B cell (primary cell): ENCODE measurements at regions not wholly inside any gene's neighbourhood (a gene's known extent, or its start where the extent isn't known, plus 50 kb on each side); places are given as distances from the start of the nearest gene placed in this dataset.

Source experiments
- ATAC-seq: fragments of 200-7000 bp; cut with Tn5 transposase; one replicate; pipeline ENCODE4 v1.10.0; 2021; ENCODE audit warnings: low read depth, mild to moderate bottlenecking, moderate number of reproducible peaks, moderate library complexity
- CTCF ChIA-PET: fragments of 350-600 bp; sonication (Branson Sonifier 250); formaldehyde crosslinking; loops from one replicate; lab custom pipeline; 2021; ENCODE audit warnings: antibody characterized with exemption, inconsistent platforms; lab: Charles Lee
- POLR2A ChIA-PET: fragments of 350-600 bp; sonication (Branson Sonifier 250); formaldehyde crosslinking; loops from one replicate; lab custom pipeline; 2021; ENCODE audit warnings: antibody characterized with exemption; lab: Charles Lee
- DNase-seq: peaks from one replicate; pipeline ENCODE4 v3.0.0; 2013
- H2AFZ ChIP-seq: 2 replicates; pipeline ENCODE4 v1.6.1; 2012; ENCODE audit warnings: mild to moderate bottlenecking, low read depth, low read length; ENCODE audit not compliant: insufficient read depth, poor library complexity, severe bottlenecking
- H3K27ac ChIP-seq, 2 donors: 1 replicate in 1 of 2; 2 replicates in 1 of 2; pipeline ENCODE4 v1.5.1; 2012 to 2013; ENCODE audit warnings: low read length in 2 of 2, mild to moderate bottlenecking in 2 of 2, moderate library complexity in 1 of 2
- H3K27me3 ChIP-seq, 4 experiments: fragments of 200-600 bp in 1 of 4; sonication (generic) in 1 of 4; replicated peaks in 1 of 4; 1 replicate in 2 of 4; 2 replicates in 2 of 4; pipeline versions ENCODE4 v1.6.1 to v1.7.0; 2013 to 2016; ENCODE audit warnings: low read length in 3 of 4, mild to moderate bottlenecking in 2 of 4, mixed read lengths in 1 of 4, moderate library complexity in 1 of 4; ENCODE audit not compliant: insufficient read depth in 4 of 4, control insufficient read depth in 3 of 4; ENCODE audit errors: control extremely low read depth in 1 of 4
- H3K36me3 ChIP-seq, 2 experiments: replicated peaks in 1 of 2; 1 replicate in 1 of 2; 2 replicates in 1 of 2; pipeline versions ENCODE4 v1.6.1 to v1.7.1; 2013; ENCODE audit warnings: low read length in 1 of 2; ENCODE audit not compliant: insufficient read depth in 2 of 2, control insufficient read depth in 1 of 2; ENCODE audit errors: control extremely low read depth in 1 of 2, extremely low read depth in 1 of 2
- H3K4me1 ChIP-seq, 2 donors: fragments of 200-600 bp in 1 of 2; sonication (generic) in 1 of 2; 1 replicate in 1 of 2; 2 replicates in 1 of 2; pipeline versions ENCODE4 v1.5.1 to v1.6.1; 2013 to 2017; ENCODE audit warnings: low read length in 2 of 2; ENCODE audit not compliant: control insufficient read depth in 2 of 2, insufficient read depth in 2 of 2
- H3K4me2 ChIP-seq: replicated peaks from 2 replicates; pipeline ENCODE3; 2012; ENCODE audit warnings: mild to moderate bottlenecking, low read depth, low read length; ENCODE audit not compliant: poor library complexity, severe bottlenecking
- H3K4me3 ChIP-seq, 5 experiments: fragments of 200-600 bp in 1 of 5; sonication (generic) in 1 of 5; 1 replicate in 3 of 5; 2 replicates in 2 of 5; pipeline versions ENCODE4 v1.5.1 to v1.7.0; 2011 to 2016; ENCODE audit warnings: low read length in 4 of 5, mild to moderate bottlenecking in 4 of 5, low read depth in 2 of 5, control low read depth in 1 of 5, moderate library complexity in 1 of 5; ENCODE audit not compliant: insufficient read depth in 1 of 5; ENCODE audit errors: control extremely low read depth in 1 of 5, extremely low read depth in 1 of 5
- H3K79me2 ChIP-seq: fragments of 200-600 bp; sonication (generic); one replicate; pipeline ENCODE4 v1.6.0; 2016; ENCODE audit warnings: low read length; ENCODE audit not compliant: control insufficient read depth, insufficient read depth
- H3K9ac ChIP-seq: fragments of 200-600 bp; sonication (generic); 2 replicates; pipeline ENCODE4 v1.6.1; 2017; ENCODE audit warnings: mild to moderate bottlenecking, low read length, moderate library complexity
- H3K9me3 ChIP-seq, 3 donors: one replicate each; pipeline versions ENCODE4 v1.6.1 to v1.7.1; 2013; ENCODE audit warnings: low read length in 2 of 3; ENCODE audit not compliant: control insufficient read depth in 2 of 3, insufficient read depth in 1 of 3; ENCODE audit errors: control extremely low read depth in 1 of 3
- H4K20me1 ChIP-seq: 2 replicates; pipeline ENCODE4 v1.6.0; 2012; ENCODE audit warnings: mild to moderate bottlenecking, low read length; ENCODE audit not compliant: insufficient read depth, control insufficient read depth, poor library complexity, severe bottlenecking
- H3K27ac Mint-ChIP-seq: one replicate; pipeline ENCODE4 v1.8.0; 2021; ENCODE audit warnings: mixed read lengths
- H3K27me3 Mint-ChIP-seq: one replicate; pipeline ENCODE4 v1.8.0; 2021; ENCODE audit warnings: mixed read lengths
- H3K4me1 Mint-ChIP-seq: one replicate; pipeline ENCODE4 v1.8.0; 2021; ENCODE audit warnings: mixed read lengths
- H3K4me3 Mint-ChIP-seq: one replicate; pipeline ENCODE4 v1.8.0; 2021; ENCODE audit warnings: mixed read lengths
- H3K9me3 Mint-ChIP-seq: one replicate; pipeline ENCODE4 v1.8.0; 2022; ENCODE audit warnings: mixed read lengths; ENCODE audit not compliant: insufficient read depth
- EZH2 ChIP-seq: IDR thresholded peaks from 2 replicates; pipeline ENCODE4 v1.6.1; 2012; ENCODE audit warnings: borderline replicate concordance, low read depth, mild to moderate bottlenecking, moderate library complexity, low read length; ENCODE audit not compliant: insufficient read depth, poor library complexity, severe bottlenecking
- WGBS: methylation state at CpG from one replicate; pipeline ENCODE4 v1.1.5; 2013; ENCODE audit warnings: missing lambda C conversion rate; ENCODE audit not compliant: insufficient coverage; 5-methylcytosine and 5-hydroxymethylcytosine counted together
- intact Hi-C: fragments of 100-400 bp; cut with micrococcal nuclease; formaldehyde crosslinking; loops from one replicate; pipeline ENCODE4 v1.10.0; 2022
- TF ChIP-seq, protein P1 (sequence below): fragments of 200-600 bp; IDR thresholded peaks from one replicate; pipeline ENCODE4 v1.8.0; 2022; ENCODE audit warnings: antibody characterized with exemption, mild to moderate bottlenecking

DNA sequence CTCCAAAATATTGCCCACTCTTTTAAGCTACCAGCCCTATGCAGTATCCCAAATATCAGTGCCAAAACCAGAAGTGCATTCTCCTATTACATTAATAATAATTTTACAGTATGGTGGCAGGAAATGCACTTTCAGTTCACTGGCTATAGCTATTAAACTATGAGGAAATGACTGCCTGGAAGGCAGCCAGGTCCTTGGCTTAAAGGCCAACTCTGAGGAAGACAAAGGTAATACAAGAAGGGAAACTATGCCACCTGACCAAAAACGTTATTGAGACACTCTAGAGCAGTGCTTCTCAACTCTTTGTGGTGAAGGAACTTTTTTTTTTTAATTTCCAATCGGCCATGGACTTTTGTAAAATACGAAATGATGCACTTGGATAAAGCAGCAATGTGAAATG lies 133.6 kb upstream of the VAMP7 start:
- intact Hi-C loops: no loop called here
- H4K20me1 ChIP-seq: no peaks in the 10 kb centered on the region
- H3K4me1 Mint-ChIP-seq: no peaks in the 10 kb centered on the region
- no CpG with 5 or more reads among the region's 3 CpGs for WGBS
- no peak overlapping the region for H3K4me3 ChIP-seq
- H3K27ac ChIP-seq: no peak overlapping the region
- H3K9me3 Mint-ChIP-seq: no peaks in the 10 kb centered on the region
- no peak overlapping the region for H3K4me2 ChIP-seq
- TF ChIP-seq EZH2: no peak
- TF ChIP-seq, protein P1, sequence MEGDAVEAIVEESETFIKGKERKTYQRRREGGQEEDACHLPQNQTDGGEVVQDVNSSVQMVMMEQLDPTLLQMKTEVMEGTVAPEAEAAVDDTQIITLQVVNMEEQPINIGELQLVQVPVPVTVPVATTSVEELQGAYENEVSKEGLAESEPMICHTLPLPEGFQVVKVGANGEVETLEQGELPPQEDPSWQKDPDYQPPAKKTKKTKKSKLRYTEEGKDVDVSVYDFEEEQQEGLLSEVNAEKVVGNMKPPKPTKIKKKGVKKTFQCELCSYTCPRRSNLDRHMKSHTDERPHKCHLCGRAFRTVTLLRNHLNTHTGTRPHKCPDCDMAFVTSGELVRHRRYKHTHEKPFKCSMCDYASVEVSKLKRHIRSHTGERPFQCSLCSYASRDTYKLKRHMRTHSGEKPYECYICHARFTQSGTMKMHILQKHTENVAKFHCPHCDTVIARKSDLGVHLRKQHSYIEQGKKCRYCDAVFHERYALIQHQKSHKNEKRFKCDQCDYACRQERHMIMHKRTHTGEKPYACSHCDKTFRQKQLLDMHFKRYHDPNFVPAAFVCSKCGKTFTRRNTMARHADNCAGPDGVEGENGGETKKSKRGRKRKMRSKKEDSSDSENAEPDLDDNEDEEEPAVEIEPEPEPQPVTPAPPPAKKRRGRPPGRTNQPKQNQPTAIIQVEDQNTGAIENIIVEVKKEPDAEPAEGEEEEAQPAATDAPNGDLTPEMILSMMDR: no peak
- POLR2A ChIA-PET: no interaction called here
- no peak overlapping the region for H3K4me3 Mint-ChIP-seq
- no peak overlapping the region for H2AFZ ChIP-seq
- no peak for ATAC-seq
- DNase-seq: no peak
- CTCF ChIA-PET: no interaction called here
- no peak overlapping the region for H3K9ac ChIP-seq
- H3K27ac Mint-ChIP-seq: no peak overlapping the region
- H3K36me3 ChIP-seq: no peaks in the 10 kb centered on the region
- H3K27me3 Mint-ChIP-seq: no peaks in the 10 kb centered on the region
- H3K4me1 ChIP-seq: no peaks in the 10 kb centered on the region
- no peaks in the 10 kb centered on the region for H3K79me2 ChIP-seq
- H3K9me3 ChIP-seq: no peaks in the 10 kb centered on the region
- no peaks in the 10 kb centered on the region for H3K27me3 ChIP-seq

DNA sequence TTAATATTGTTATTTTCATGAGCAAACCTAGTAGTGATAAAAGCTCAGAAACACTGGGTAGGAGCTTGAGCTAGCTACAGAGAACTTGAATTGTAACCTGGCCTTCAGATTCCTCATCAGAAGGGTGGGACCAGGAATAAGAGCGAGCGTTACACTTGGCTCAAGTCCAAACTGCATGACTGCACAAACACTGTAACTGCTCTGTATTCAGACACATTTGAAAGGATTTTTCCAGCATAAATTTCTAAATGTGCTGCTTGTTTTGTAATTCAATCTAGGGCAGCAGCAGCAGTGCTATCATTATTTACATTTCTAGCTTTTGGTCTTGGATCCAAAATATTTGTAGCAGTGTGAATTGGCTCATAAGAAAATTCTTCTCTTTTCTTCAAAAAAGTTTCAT lies 133.0 kb upstream of the TMLHE start:
- H2AFZ ChIP-seq: no peak overlapping the region
- TF ChIP-seq EZH2: no peak
- TF ChIP-seq, protein P1: no peak
- no peak overlapping the region for H3K27ac Mint-ChIP-seq
- H3K79me2 ChIP-seq: no peaks in the 10 kb centered on the region
- H3K36me3 ChIP-seq: no peaks in the 10 kb centered on the region
- H3K4me3 ChIP-seq: no peak overlapping the region
- H3K4me2 ChIP-seq: no peak overlapping the region
- H3K27ac ChIP-seq: no peak overlapping the region
- H4K20me1 ChIP-seq: no peaks in the 10 kb centered on the region
- ChIA-PET CTCF (no interaction called here), POLR2A (no interaction called here)
- no peak overlapping the region for H3K9ac ChIP-seq
- peaks cover 3% of the 10 kb centered on the region for H3K27me3 Mint-ChIP-seq
- no peaks in the 10 kb centered on the region for H3K9me3 Mint-ChIP-seq
- H3K9me3 ChIP-seq: no peaks in the 10 kb centered on the region
- intact Hi-C loops: no loop called here
- ATAC-seq: no peak
- no peak overlapping the region for H3K4me3 Mint-ChIP-seq
- no peak for DNase-seq
- H3K4me1 Mint-ChIP-seq: no peaks in the 10 kb centered on the region
- WGBS: 41% methylated on average over 2 of the region's 2 CpGs
- H3K4me1 ChIP-seq: no peaks in the 10 kb centered on the region
- H3K27me3 ChIP-seq: no peaks in the 10 kb centered on the region
